Adipocyte (in vitro differentiated cells): ENCODE measurements at regions not wholly inside any gene's neighbourhood (a gene's known extent, or its start where the extent isn't known, plus 50 kb on each side); places are given as distances from the start of the nearest gene placed in this dataset.

Experiments
- DNase-seq: peaks from one replicate; pipeline ENCODE4 v3.0.0-alpha.2; 2015; ENCODE audit warnings: low read depth
- H3K27me3 ChIP-seq: replicated peaks from 2 replicates; pipeline ENCODE4 v1.7.0; 2013; ENCODE audit warnings: mild to moderate bottlenecking, low read length, moderate library complexity; ENCODE audit not compliant: control insufficient read depth, insufficient read depth
- H3K36me3 ChIP-seq: 2 replicates; pipeline ENCODE4 v1.7.0; 2013; ENCODE audit warnings: low read length, mild to moderate bottlenecking, moderate library complexity; ENCODE audit not compliant: control insufficient read depth, insufficient read depth, severe bottlenecking
- H3K4me1 ChIP-seq: 2 replicates; pipeline ENCODE4 v1.7.0; 2013; ENCODE audit warnings: mild to moderate bottlenecking, low read length, moderate library complexity; ENCODE audit not compliant: control insufficient read depth, insufficient read depth
- H3K4me3 ChIP-seq: 2 replicates; pipeline ENCODE4 v1.7.0; 2013; ENCODE audit warnings: mild to moderate bottlenecking, low read length, moderate library complexity
- H3K9ac ChIP-seq: 2 replicates; pipeline ENCODE4 v1.7.0; 2013; ENCODE audit warnings: mild to moderate bottlenecking, low read length, moderate library complexity
- H3K9me3 ChIP-seq: 2 replicates; pipeline ENCODE4 v1.7.0; 2013; ENCODE audit warnings: mild to moderate bottlenecking, low read length, moderate library complexity; ENCODE audit not compliant: control insufficient read depth

- no peak for DNase-seq
Measured at GRCh38 chr4:79266136-79266535, 59.7 kb downstream of the NAA11 start.

GRCh38 chr4:79259242-79259641, 66.6 kb downstream of the NAA11 start:
- no peaks in the 10 kb centered on the region for H3K4me1 ChIP-seq
- H3K9ac ChIP-seq = no peak overlapping the region
- no peaks in the 10 kb centered on the region for H3K36me3 ChIP-seq
- H3K27me3 ChIP-seq = peaks cover 4% of the 10 kb centered on the region
- DNase-seq = no peak
- H3K4me3 ChIP-seq = no peak overlapping the region
- H3K9me3 ChIP-seq = peaks cover 5% of the 10 kb centered on the region

More at GRCh38 chr4:79266136-79266535, 59.7 kb downstream of the NAA11 start:
- Histone ChIP-seq H3K36me3 (no peaks in the 10 kb centered on the region), H3K27me3 (peaks cover 4% of the 10 kb centered on the region), H3K9me3 (no peaks in the 10 kb centered on the region), H3K4me1 (no peaks in the 10 kb centered on the region), H3K9ac (no peak overlapping the region), H3K4me3 (no peak overlapping the region)

GRCh38 chr4:79258614-79259176, 67.2 kb downstream of the NAA11 start:
- Histone ChIP-seq H3K9ac (no peak overlapping the region), H3K36me3 (no peaks in the 10 kb centered on the region), H3K9me3 (peaks cover 5% of the 10 kb centered on the region), H3K27me3 (peaks cover 4% of the 10 kb centered on the region), H3K4me1 (no peaks in the 10 kb centered on the region), H3K4me3 (no peak overlapping the region)
- DNase-seq = no peak

GRCh38 chr4:79257953-79258613, 67.8 kb downstream of the NAA11 start:
- no peaks in the 10 kb centered on the region for H3K4me1 ChIP-seq
- no peak for DNase-seq
- H3K9me3 ChIP-seq = peaks cover 5% of the 10 kb centered on the region
- H3K27me3 ChIP-seq = peaks cover under 1% of the 10 kb centered on the region
- no peaks in the 10 kb centered on the region for H3K36me3 ChIP-seq
- H3K9ac ChIP-seq = no peak overlapping the region
- no peak overlapping the region for H3K4me3 ChIP-seq

GRCh38 chr4:79255793-79256192, 70.1 kb downstream of the NAA11 start:
- no peaks in the 10 kb centered on the region for H3K4me1 ChIP-seq
- no peaks in the 10 kb centered on the region for H3K27me3 ChIP-seq
- DNase-seq = no peak
- peaks cover 5% of the 10 kb centered on the region for H3K9me3 ChIP-seq
- no peaks in the 10 kb centered on the region for H3K36me3 ChIP-seq
- no peak overlapping the region for H3K4me3 ChIP-seq
- no peak overlapping the region for H3K9ac ChIP-seq

- Histone ChIP-seq H3K27me3 (no peaks in the 10 kb centered on the region), H3K36me3 (no peaks in the 10 kb centered on the region), H3K9ac (no peak overlapping the region), H3K4me1 (no peaks in the 10 kb centered on the region), H3K9me3 (peaks cover 4% of the 10 kb centered on the region), H3K4me3 (no peak overlapping the region)
- no peak for DNase-seq
Measured at GRCh38 chr4:79253924-79254323, 71.9 kb downstream of the NAA11 start.

- Histone ChIP-seq H3K9me3 (no peaks in the 10 kb centered on the region), H3K36me3 (no peaks in the 10 kb centered on the region), H3K9ac (no peak overlapping the region), H3K27me3 (no peaks in the 10 kb centered on the region), H3K4me3 (no peak overlapping the region), H3K4me1 (no peaks in the 10 kb centered on the region)
- no peak for DNase-seq
Measured at GRCh38 chr4:79253168-79253567, 72.7 kb downstream of the NAA11 start.

GRCh38 chr4:79250887-79251286, 75.0 kb downstream of the NAA11 start:
- no peak for DNase-seq
- Histone ChIP-seq H3K4me1 (no peaks in the 10 kb centered on the region), H3K9ac (no peak overlapping the region), H3K36me3 (no peaks in the 10 kb centered on the region), H3K4me3 (no peak overlapping the region), H3K9me3 (no peaks in the 10 kb centered on the region), H3K27me3 (no peaks in the 10 kb centered on the region)

- Histone ChIP-seq H3K36me3 (no peaks in the 10 kb centered on the region), H3K9me3 (no peaks in the 10 kb centered on the region), H3K9ac (no peak overlapping the region), H3K27me3 (no peaks in the 10 kb centered on the region), H3K4me3 (no peak overlapping the region), H3K4me1 (no peaks in the 10 kb centered on the region)
- DNase-seq = no peak
Measured at GRCh38 chr4:79249881-79250503, 75.9 kb downstream of the NAA11 start.

GRCh38 chr4:79248610-79249009, 77.3 kb downstream of the NAA11 start:
- Histone ChIP-seq H3K36me3 (no peaks in the 10 kb centered on the region), H3K27me3 (no peaks in the 10 kb centered on the region), H3K4me1 (no peaks in the 10 kb centered on the region), H3K4me3 (no peak overlapping the region), H3K9ac (no peak overlapping the region), H3K9me3 (no peaks in the 10 kb centered on the region)
- no peak for DNase-seq

GRCh38 chr4:79247695-79248394, 78.0 kb downstream of the NAA11 start:
- Histone ChIP-seq H3K4me1 (no peaks in the 10 kb centered on the region), H3K4me3 (no peak overlapping the region), H3K9me3 (no peaks in the 10 kb centered on the region), H3K36me3 (no peaks in the 10 kb centered on the region), H3K9ac (no peak overlapping the region), H3K27me3 (no peaks in the 10 kb centered on the region)
- no peak for DNase-seq
